ENCODE measurements at regions not wholly inside any gene's neighbourhood (a gene's known extent, or its start where the extent isn't known, plus 50 kb on each side); places are given as distances from the start of the nearest gene placed in this dataset.
"Not testable (repeated sequence)": the region's sequence is repeated elsewhere in the genome, so short reads cannot be mapped to it uniquely, and the experiment has no call there.

DNA sequence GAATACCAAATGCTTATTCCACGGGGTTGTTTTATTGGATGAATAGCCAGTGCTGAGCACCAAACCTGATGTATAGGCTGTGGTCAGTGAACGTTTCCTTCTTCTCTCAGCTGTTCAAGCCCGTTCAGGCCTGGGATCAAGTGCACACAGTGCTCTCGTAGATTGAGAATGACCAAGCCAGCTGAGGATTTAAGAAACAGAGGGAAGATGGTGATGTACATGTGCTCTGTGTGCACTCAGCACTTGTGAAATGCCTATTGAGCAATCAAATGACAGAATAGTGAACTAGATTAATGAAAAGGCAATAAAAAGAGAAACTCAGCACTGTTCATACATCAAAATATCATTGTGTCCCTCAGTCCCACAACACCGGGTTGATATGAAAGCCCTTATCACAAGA is 302.5 kb downstream of the BMPER start:
- no peak for DNase-seq

DNA sequence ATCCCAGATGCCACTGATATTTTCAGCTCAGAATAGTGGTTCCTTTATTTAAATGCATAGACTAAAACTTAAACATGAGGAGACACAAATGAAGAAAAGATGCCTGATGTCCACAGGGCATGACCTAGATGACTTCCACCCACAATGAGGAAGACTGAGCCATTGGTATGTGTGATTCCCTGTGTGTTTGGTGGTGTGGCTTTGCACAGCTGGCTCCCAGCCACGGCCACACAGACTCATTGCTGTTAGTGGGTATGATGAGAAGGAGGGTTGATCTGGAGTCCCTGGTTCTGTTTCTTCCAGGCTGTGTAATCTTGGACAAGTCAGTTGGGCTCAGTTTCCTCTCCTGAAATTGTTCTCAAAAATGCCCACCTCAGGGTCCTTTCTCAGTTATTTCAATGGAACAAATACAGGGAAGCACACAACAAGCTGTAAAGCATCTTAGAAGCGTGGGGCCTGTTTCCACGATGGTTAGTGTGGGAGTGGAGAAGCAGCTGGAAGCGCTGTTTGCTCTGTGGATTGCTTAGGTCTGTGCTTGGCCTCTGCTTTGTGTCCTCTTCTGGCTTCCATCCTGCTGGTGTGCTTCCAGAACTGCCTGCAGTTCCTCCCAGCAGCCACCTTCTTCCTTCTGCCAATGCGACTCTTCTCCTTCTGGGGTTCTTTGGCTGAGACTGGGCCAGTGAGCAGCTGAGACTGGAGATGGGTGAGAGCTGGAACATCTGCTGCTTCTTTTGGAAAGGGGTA is 303.7 kb downstream of the BMPER start:
- DNase-seq, result no peak

DNA sequence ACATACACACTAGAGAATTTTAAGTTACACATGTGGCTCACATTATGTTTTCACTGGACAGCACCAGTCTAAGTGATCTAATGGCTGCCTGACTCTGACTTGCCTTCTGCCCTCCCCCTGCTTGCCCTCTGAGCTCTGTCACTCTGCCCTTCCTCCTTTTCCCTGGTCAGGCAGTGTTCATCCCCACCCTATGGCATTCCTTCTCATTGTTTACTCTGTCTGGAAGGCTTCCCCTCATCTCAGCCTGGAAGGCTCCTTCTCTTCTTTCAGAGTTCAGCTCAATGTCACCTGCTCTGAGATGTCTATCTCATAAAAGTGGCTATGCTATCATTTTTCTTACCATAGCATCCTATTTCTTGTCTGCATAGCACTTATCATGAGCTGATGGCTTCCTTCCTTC is 305.7 kb downstream of the BMPER start:
- DNase-seq, result no peak

DNA sequence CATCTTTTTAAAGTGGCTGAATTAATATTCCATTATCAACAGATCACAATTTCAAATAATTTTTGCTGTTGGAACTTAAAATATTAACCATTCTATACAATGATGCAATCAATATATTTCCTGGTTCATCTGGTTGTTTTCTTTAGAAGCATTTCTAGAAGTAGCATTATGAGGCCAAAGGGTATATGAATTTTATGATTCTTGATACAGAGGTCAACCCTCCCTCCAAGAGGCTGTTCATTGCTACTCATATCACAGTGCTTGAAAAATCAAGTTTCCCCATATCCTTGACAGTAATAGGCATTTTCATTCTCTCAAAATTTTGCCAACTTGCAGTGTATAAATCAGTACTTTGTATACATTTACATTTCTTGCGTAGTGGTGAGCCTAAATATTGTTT is 312.6 kb downstream of the BMPER start:
- DNase-seq, result no peak

DNA sequence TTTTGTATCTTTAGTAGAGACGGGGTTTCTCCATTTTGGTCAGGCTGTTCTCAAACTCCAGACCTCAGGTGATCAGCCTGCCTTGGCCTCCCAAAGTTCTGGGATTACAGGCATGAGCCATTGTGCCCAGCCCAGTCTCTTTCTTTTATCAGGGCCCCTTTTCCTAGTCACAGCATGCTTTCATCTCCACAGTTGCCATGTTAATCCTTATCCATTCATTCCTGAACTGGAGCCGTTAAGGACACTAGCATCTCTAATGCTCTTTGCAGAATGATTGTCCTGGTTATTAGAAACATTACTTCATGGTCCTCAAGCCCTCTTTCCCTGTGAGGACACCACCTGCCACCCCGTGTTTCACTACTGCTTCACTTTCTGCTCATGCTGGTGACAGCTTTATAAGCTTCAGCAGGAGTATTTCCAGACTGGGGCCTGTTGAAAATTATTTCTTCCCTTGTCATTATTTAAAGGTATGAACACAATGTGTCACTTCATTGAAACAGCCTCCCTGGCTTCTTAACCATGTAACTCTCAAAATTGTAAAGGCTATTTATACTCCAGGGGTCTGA is 313.9 kb downstream of the BMPER start:
- no peak for DNase-seq

DNA sequence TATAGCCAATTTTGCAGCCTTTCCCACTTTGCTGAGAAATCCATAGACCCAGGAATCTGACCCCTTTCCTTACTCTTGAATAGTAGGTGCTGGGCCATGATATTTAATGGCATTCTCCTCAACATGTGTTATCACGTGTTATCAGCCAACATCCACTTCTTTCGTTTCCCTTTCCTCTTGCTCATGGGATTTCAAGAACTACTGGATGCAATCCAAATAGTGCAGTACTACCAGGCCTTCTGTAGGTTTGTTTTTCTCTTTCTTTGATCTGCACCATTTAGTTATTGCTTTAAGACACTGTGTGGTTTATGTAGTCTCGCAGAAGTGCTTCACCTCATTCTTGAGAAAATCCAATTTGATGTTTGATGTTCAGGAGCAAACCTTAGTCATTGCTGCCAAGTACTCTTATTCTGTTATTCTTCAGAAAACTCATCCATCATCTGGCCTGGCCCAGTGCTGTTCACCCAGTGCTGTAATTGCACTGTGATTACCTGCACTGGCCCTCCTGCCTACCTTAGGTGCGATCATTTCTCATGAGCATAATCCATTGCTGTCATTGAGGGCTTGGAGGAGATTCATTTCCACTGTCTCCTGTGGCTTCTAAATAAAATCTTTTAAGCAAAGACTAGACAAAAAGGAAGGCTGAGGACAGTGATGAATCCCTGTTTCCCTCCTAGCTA is 315.3 kb downstream of the BMPER start:
- no peak for DNase-seq

DNA sequence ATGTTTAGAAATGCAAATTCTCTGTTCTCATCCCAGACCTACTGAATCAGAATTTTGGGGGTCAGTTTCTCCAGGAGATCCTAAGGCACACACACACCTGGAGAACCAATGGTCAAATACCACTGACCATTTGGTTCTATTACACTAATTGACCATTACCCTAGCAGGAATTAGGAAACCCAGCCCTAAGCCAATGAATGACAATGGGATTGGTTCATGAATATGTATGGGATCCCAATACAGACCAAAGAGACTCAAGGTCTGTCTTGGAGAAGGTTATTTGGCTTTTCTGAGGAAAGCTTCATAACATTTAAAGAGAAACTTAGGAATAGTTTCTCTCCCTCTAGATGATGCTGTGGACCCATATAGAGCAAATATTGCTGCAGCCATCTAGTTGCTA is 317.0 kb downstream of the BMPER start:
- DNase-seq, result no peak

DNA sequence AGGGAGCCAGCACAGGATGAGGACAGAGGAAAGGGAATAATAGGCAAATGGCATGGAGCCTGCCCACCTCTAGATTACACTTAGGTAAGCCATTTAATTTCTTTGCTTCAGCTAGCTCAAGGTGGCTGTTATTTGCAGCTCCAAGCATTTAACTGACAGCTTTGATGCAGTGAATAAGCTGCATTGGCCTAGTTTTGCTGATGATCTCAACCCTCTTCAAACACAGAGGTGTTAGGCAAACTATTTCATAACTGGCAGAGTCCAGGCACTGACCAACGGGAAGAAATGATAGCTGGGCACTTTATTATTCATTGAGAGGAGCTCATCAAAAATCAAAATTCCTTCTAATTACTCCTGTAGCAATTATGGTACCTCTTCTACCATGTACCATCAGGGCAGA is 317.4 kb downstream of the BMPER start:
- no peak for DNase-seq

DNA sequence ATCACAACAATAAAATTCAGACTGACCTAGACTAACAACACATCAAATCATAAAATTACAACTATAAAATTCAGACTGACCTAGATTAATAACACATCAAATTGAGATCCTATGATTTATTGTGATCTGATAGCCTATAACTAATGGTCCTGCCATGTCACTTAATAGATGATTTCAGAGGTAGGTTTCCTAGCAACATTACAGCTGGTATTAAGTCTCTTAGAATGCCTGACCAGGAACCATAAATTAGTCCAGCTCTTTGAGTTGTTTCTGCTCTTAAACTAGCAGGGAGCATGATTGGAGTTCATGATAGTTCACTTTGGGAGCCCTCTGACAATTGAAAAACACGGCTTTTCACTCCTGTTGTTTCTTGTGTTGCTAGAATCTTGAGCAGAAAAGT is 318.9 kb downstream of the BMPER start:
- DNase-seq, result no peak

DNA sequence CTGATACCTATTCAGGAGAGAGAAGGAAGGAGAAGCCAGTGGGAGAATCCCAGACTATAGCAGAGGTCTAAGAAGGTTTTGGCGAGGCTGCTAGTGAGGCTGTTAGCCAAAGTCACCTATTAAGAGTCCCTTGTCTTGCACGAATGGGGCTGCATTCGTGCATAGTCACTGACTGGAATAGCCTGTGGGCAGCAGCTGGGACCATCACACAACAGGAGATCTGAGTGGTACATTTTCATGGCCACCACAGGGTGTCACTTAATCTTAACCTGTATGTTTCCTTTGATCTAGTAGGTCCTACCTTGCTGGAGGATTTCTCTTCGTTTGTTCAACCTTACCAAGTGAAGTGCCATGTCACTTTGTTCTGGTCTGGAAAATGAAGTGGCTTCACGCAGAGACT is 319.9 kb downstream of the BMPER start:
- DNase-seq, result no peak

DNA sequence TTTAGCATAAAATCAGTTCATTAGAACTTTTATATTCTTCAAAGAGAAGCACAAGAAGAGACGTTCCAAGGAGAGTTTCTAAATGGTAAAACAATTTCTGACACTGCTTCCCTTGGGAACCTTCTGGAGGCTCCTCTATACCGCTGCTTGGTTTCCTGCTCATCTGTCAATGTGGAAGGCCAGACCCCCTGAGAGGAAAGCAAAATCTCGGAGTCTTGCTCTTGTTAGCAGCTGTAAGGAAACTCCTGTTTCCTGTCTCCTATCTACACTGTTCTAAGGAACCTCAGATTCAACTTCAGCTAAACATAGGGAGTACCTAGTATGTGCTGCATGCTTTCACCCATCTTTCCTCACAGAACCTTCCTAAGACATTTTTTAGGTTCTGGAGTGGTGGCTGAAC is 322.2 kb downstream of the BMPER start:
- DNase-seq, result no peak

DNA sequence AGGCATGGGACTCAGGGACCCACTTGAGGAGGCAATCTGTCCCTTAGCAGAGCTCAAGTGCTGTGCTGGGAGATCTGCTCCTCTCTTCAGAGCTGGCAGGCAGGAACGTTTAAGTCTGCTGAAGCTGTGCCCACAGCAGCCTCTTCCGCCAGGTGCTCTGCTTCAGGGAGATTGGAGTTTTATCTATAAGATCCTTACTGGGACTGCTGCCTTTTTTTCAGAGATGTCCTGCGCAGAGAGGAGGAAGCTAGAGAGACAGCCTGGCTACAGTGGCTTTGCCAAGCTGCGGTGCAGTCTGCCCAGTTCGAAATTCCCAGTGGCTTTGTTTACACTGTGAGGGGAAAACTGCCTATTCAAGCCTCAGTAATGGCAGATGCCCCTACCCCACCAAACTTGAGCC is 329.8 kb downstream of the BMPER start:
- DNase-seq, result not testable (repeated sequence)

DNA sequence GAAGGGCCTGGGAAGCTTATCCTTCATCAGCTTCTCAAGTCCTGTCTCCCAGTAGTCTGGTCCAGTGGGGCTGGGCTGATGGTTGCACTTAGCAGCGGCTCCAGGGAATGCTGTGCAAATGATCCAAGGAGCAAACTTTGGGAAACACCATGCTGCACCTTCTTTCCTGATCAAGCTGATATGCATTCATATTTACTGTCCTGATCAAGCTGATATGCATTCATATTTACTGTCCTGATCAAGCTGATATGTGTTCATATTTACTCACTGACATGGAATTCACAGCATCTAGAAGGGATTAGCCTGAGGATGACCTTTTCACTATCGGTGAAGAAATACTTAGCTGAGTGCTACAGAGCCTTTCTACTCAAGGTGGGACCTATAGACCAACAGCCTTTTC is 330.7 kb downstream of the BMPER start:
- no peak for DNase-seq

DNA sequence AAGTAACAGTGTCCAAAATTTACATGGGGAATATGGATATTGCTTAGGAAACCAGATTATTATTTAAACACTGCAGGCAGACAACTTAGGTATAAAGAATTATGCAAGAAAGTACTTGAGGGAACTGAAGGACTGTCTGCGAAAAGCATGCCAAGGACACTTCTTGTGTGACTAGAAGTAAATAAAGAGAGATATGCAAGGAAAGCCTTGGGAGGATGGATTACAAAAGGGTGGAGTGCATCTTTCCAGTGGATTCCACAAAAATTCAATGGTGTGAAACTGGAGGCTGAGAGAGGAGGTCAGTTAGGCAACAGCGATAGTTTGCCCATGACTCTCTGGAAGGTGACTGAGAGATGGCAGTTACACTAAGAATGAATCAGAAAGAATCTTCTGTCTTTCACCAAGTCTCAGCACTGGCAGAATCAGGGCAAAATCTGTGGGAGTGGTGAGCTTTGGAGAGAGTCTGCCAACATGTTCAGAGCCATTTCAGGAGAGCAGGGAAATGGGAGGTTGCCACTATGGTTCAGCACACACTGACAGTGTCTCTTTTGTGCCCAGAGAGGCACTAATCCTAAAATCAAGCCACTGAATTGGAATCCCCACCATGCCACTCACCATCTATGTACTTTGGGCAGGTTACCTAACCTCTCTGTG is 331.6 kb downstream of the BMPER start:
- no peak for DNase-seq

DNA sequence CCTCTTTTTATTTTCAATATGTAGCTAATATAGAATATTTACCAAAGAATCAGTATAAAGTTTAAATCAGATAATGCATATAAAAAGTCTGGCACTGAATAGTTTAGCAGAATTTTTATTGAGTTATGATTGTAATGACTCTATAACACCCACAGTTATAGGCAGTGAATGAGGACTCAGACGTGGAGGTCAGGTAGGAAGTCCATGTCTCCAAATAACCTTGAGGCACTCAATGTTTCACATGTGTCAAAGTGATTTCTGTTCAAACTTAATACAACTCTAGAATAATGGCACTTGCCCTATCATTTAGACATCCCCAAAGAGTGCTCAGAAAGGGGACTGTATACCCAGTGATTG is 332.1 kb downstream of the BMPER start:
- DNase-seq, result no peak

DNA sequence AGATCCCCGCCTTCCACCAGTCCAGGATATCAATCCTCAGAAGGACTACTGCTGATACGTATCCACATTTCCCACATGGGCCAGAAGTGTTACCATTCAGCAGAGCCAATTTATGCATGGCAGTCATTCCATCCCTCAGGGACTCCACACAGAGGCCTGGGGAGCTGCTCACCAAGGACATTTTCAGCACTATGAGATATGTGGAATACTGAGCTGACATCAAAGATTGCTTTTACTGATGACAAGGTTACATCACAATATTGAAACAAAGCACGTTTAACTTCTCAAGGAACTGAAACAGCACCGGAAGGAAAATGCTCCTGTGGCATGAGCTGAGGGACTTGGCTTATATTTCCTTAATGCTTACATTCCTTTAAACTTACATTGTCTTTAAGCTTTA is 335.1 kb downstream of the BMPER start:
- DNase-seq, result no peak

DNA sequence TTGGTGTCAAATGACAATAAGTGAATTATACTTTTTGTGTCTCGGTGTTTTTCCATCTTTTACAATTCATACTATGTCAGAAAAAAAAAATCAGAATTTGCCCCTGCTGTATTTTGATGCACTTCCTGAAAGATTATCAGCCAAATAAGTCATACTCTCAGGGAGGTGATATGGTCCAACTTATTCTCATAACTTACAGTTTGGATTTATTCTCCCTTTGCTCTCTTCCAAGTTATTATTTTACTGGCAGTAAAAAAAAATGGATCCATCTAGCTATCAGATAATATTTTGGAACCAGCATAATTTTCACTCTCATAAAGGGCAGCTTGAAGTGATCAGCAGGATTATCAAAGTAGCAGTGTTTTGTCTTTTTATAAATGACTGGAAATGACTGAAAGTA is 337.1 kb downstream of the BMPER start:
- DNase-seq, result no peak

DNA sequence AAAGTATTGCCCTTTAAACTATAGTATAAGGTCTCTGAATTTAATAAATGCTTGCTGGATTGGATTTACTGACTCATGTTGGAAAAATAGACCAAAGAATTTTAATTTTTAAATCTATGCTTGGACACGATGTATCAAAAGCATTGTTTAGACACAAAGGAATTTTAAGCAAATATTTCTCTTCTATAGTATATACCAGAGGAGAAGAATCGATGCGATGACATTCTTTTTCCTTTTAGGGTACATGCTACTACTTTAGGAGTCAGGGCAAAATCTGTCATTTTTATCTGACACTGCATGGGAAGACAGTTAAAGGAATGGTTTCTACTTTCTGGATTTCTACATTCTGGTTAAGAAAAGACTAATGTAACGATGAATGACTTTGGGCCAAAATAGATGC is 339.9 kb downstream of the BMPER start:
- DNase-seq, result no peak

DNA sequence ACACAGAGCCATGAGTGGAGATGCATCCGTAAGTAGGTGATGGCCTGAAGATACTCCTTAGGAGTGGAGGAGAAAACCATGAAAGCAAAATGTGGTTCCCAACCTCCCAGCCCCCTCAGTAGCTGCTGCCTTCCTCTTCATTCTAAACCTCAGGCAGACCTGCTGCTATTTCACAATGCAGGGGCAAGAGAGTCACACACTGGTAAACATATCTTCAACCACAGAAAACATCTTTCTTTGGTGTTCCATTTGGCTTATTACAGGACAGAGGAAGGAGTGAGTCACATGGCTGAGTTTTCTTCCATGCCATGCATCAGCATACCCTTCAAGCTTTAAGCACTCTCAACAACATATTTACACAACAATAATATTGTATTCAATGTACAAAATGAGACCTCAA is 342.1 kb downstream of the BMPER start:
- no peak for DNase-seq

DNA sequence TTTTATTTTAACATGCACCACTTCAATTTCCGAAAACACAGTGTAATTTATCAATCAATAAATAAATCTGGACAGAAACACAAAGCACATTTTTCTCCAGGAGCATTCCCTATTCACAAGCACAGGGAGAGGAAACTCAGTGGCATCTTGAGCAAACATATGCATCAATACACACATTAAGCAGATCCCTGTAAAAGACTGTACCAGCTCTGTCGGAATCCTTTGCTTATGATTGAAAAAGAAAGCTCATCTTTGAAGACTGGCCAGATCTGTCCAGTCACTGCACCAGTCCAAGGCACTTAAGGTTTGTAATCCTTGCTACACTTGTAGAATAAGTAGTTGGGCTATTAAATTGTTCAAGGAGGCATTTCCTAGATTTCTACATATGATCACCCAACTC is 343.9 kb downstream of the BMPER start:
- no peak for DNase-seq

DNA sequence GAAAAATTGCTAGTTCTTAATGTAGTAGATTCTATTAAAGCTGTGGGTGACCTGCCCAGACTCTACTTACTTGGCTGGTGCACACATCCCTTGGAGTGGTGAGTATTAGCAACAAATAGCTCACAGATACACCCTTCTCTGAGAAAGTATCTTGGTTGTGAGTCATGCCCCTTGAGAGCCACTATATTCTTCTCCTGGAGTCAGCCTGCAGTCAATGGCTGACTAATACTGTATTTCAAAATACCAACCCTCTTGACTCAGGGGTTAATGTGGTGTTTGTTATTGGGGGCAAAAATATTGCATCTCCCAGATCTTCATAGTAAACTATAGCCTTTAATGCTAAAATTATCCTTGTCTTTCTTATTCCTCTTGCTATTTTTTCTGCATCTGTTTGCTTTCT is 354.9 kb downstream of the BMPER start:
- DNase-seq, result no peak

DNA sequence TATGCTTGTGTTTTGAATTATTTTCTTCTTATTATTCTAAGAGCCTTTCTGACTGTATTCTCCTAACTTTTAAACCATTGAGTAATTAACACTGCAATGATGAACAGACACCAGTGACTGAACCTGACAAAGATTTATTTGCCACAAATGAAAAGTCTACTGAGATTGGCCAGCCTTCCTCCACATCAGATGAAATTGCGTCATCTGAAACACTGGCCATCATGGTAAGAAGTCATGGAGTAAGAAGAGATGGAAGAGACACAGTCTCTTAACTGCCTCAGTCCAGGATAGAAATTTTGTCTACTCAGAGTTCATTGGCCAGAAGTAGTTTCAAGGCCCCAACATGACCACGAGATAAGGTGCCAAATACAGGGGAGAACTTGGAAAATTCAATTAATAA is 357.8 kb downstream of the BMPER start:
- no peak for DNase-seq

DNA sequence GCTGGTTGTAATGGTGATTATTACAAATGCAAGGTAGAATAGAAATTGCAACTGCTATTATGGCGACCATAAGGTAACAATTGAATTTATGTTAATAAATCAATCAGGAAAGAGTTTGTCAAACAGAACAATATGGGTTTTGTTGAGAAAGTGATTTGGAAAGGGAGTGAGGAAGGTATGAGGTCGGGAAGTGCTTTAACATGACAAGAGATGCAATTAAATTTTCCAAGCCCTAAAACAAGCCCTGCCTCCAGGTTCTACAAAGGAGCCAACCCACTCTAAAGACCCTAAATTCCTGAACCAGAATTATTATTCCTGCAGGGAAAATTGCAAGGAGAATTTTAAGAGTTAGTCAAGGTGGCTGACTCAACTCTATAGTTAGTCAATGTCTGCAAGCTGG is 363.7 kb downstream of the BMPER start:
- no peak for DNase-seq

DNA sequence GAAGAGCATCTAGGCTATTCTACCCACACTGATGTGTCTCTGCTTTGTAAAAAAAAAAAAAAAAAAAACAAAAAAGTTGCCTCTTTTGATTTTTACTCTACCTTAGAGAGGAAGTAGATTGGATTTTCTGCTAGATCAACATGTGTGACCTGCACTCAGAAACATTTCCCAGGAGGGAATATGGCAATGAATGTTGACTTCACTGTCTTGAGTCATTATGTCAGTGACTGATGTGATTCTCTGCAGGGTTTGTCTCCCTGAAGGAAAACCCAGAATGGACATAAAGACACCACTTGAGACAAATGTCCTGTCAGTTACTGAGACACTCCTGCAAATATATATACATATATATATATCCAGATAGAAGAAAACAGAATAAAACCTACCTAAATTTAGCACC is 370.3 kb downstream of the BMPER start:
- DNase-seq, result no peak
